ENCODE measurements at regions not wholly inside any gene's neighbourhood (a gene's known extent, or its start where the extent isn't known, plus 50 kb on each side); places are given as distances from the start of the nearest gene placed in this dataset.

GRCh38 chr18:30139631-30140287, 902.8 kb downstream of the DSC3 start:
- Histone ChIP-seq H2BK120ac (ENCODE audit: low read depth, low read length, poor library complexity, severe bottlenecking) (no peak overlapping the region), H3K79me1 (ENCODE audit: insufficient read depth, low read depth, low read length, poor library complexity, severe bottlenecking) (no peaks in the 10 kb centered on the region), H3K23me2 (ENCODE audit: insufficient read length, low read depth, low read length, poor library complexity, severe bottlenecking) (no peaks in the 10 kb centered on the region), H3K79me2 (ENCODE audit: insufficient read depth, low read length) (no peaks in the 10 kb centered on the region), H4K91ac (ENCODE audit: insufficient read length, low read depth, low read length) (no peak overlapping the region), H4K20me1 (ENCODE audit: control insufficient read depth, insufficient read depth, insufficient read length) (no peaks in the 10 kb centered on the region), H3K4me2 (ENCODE audit: insufficient read depth, insufficient read length, low read length) (no peak overlapping the region), H3K18ac (ENCODE audit: insufficient read length, low read depth, low read length) (no peak overlapping the region), H2AK5ac (ENCODE audit: insufficient read length, low read length) (no peak overlapping the region), H4K8ac (replicated peaks; ENCODE audit: insufficient read length, low read depth, low read length) (no peak overlapping the region), H2BK15ac (ENCODE audit: low read depth, low read length) (no peak overlapping the region), H2AFZ (ENCODE audit: low read length) (no peak overlapping the region), H2BK20ac (ENCODE audit: low read depth, low read length, poor library complexity, severe bottlenecking) (no peak overlapping the region), H3T11ph (ENCODE audit: low read length) (no peak overlapping the region), H3K14ac (ENCODE audit: insufficient read depth, low read length) (no peak overlapping the region), H3K23ac (ENCODE audit: insufficient read length, low read depth, low read length) (no peak overlapping the region), H3K4ac (ENCODE audit: low read depth, low read length) (no peak overlapping the region), H3K9ac (ENCODE audit: extremely low read depth, insufficient read length, low read length) (no peak overlapping the region), H3K4me1 (ENCODE audit: insufficient read depth, low read length) (no peaks in the 10 kb centered on the region), H3K27ac (ENCODE audit: insufficient read length, low read depth, low read length) (no peak overlapping the region), H2BK5ac (ENCODE audit: insufficient read length, low read length) (no peak overlapping the region), H3K56ac (ENCODE audit: insufficient read length, low read depth, low read length) (no peak overlapping the region), H3K9me3 (ENCODE audit: control insufficient read depth, low read depth, low read length) (no peaks in the 10 kb centered on the region), H4K5ac (ENCODE audit: insufficient read length, low read depth, low read length) (no peak overlapping the region), H3K27me3 (ENCODE audit: insufficient read depth, low read length) (no peaks in the 10 kb centered on the region), H2BK12ac (ENCODE audit: insufficient read length, low read depth, low read length) (no peak overlapping the region)
- Mint-ChIP-seq H3K4me1 (peaks cover 16 to 19% of the 10 kb centered on the region in 2 experiments), H3K27me3 (ENCODE audit: low read depth) (peaks cover 3% of the 10 kb centered on the region), H3K9me3 (peaks cover 17 to 23% of the 10 kb centered on the region in 2 experiments), H3K4me3 (no peak overlapping the region), H3K36me3 (ENCODE audit: insufficient read depth in 1 of 3, low read depth in 3 of 3) (peaks cover 13 to 17% (median 14%) of the 10 kb centered on the region in 3 experiments), H3K27ac (peak overlapping the region in 1 of 3 experiments; percentile 77; a peak in 1 of 7 replicates)
- no CpG with 5 or more reads among the region's 5 CpGs for WGBS (ENCODE audit: extremely low coverage, insufficient read length, low lambda C conversion rate)
- DNase-seq, result no peak
- no peak for TF ChIP-seq CTCF (conservative IDR thresholded peaks at IDR 0.05)
